Ammon's horn (tissue), 1 donor: ENCODE measurements at regions not wholly inside any gene's neighbourhood (a gene's known extent, or its start where the extent isn't known, plus 50 kb on each side); places are given as distances from the start of the nearest gene placed in this dataset.
"Not testable (repeated sequence)": the region's sequence is repeated elsewhere in the genome, so short reads cannot be mapped to it uniquely, and the experiment has no call there.

ENCODE experiments used
- DNase-seq: peaks from one replicate; pipeline ENCODE4 v3.0.0-alpha.2; 2016; ENCODE audit warnings: low spot score

- no peak for DNase-seq
Observed at GRCh38 chr13:44814161-44814560, 175.1 kb downstream of the NUFIP1 start.

- no peak for DNase-seq
Observed at GRCh38 chr13:44812818-44813217, 176.5 kb downstream of the NUFIP1 start.

GRCh38 chr13:44810061-44810840, 179.0 kb downstream of the NUFIP1 start:
- DNase-seq = peak; percentile 13

GRCh38 chr13:44809190-44809589, 180.1 kb downstream of the NUFIP1 start:
- DNase-seq = no peak

GRCh38 chr13:44808185-44808584, 181.1 kb downstream of the NUFIP1 start:
- DNase-seq = no peak

GRCh38 chr13:44807449-44808034, 181.7 kb downstream of the NUFIP1 start:
- no peak for DNase-seq

- peak; percentile 66 for DNase-seq
Observed at GRCh38 chr13:44806826-44807225, 182.4 kb downstream of the NUFIP1 start.

- DNase-seq = no peak
Observed at GRCh38 chr13:44805585-44805984, 183.7 kb downstream of the NUFIP1 start.

GRCh38 chr13:44803390-44803789, 185.9 kb downstream of the NUFIP1 start:
- no peak for DNase-seq

- no peak for DNase-seq
Observed at GRCh38 chr13:44802491-44802890, 186.8 kb downstream of the NUFIP1 start.

GRCh38 chr13:44801990-44802389, 187.3 kb downstream of the NUFIP1 start:
- DNase-seq = no peak

- no peak for DNase-seq
Observed at GRCh38 chr13:44800626-44801025, 188.6 kb downstream of the NUFIP1 start.

- DNase-seq = no peak
Observed at GRCh38 chr13:44797685-44798084, 191.6 kb downstream of the NUFIP1 start.

GRCh38 chr13:44796597-44797490, 192.4 kb downstream of the NUFIP1 start:
- DNase-seq = peak; percentile 26

GRCh38 chr13:44796039-44796438, 193.2 kb downstream of the NUFIP1 start:
- not testable (repeated sequence) for DNase-seq

- no peak for DNase-seq
Observed at GRCh38 chr13:44795176-44795575, 194.1 kb downstream of the NUFIP1 start.

- DNase-seq = no peak
Observed at GRCh38 chr13:44792096-44792495, 197.2 kb downstream of the NUFIP1 start.

GRCh38 chr13:44790289-44790688, 199.0 kb downstream of the NUFIP1 start:
- no peak for DNase-seq

- no peak for DNase-seq
Observed at GRCh38 chr13:44787617-44788016, 201.7 kb downstream of the NUFIP1 start.

GRCh38 chr13:44786756-44787155, 202.5 kb downstream of the NUFIP1 start:
- no peak for DNase-seq

- DNase-seq = peak; percentile 33
Observed at GRCh38 chr13:44785401-44785800, 203.9 kb downstream of the NUFIP1 start.

- DNase-seq = no peak
Observed at GRCh38 chr13:44784708-44785080, 204.6 kb downstream of the NUFIP1 start.
